A673 (cell line): ENCODE measurements at regions not wholly inside any gene's neighbourhood (a gene's known extent, or its start where the extent isn't known, plus 50 kb on each side); places are given as distances from the start of the nearest gene placed in this dataset.
"Not testable (repeated sequence)": the region's sequence is repeated elsewhere in the genome, so short reads cannot be mapped to it uniquely, and the experiment has no call there.

Experiments
- BruUV-seq: library from RNA; stranded (reverse); fragments of 400-500 nt; replicated peaks from 2 replicates; lab custom pipeline; 2021; lab: Mats Ljungman, UMichigan
- CTCF ChIA-PET: fragments of 300-600 bp; sonication (Branson Sonifier 250); formaldehyde crosslinking; loops from one replicate; lab custom pipeline; 2022; ENCODE audit warnings: antibody characterized with exemption; lab: Charles Lee
- POLR2A ChIA-PET: fragments of 300-600 bp; sonication (Branson Sonifier 250); formaldehyde crosslinking; loops from one replicate; lab custom pipeline; 2022; ENCODE audit warnings: antibody characterized with exemption; ENCODE audit not compliant: low non-redundant PET; lab: Charles Lee
- DNase-seq: peaks from one replicate; pipeline ENCODE4 v3.0.0-alpha.2; 2015; ENCODE audit warnings: low spot score
- H3K27ac ChIP-seq: fragments of 200-600 bp; sonication (generic); 2 replicates; pipeline ENCODE4 v1.5.1; 2016; ENCODE audit warnings: mixed run types, low read depth, mild to moderate bottlenecking, mixed read lengths, antibody characterized with exemption, low read length; ENCODE audit not compliant: poor library complexity, severe bottlenecking
- H3K27me3 ChIP-seq: fragments of 200-600 bp; sonication (generic); replicated peaks from 2 replicates; pipeline ENCODE4 v1.6.1; 2017; ENCODE audit warnings: mixed run types, low read depth, mild to moderate bottlenecking, mixed read lengths, antibody characterized with exemption, low read length; ENCODE audit not compliant: insufficient read depth, poor library complexity
- H3K36me3 ChIP-seq: fragments of 200-600 bp; sonication (generic); 2 replicates; pipeline ENCODE4 v1.6.1; 2016; ENCODE audit warnings: mixed run types, mild to moderate bottlenecking, mixed read lengths, antibody characterized with exemption, low read length; ENCODE audit not compliant: insufficient read depth, poor library complexity, severe bottlenecking
- H3K4me1 ChIP-seq: fragments of 200-600 bp; sonication (generic); 2 replicates; pipeline ENCODE4 v1.6.1; 2017; ENCODE audit warnings: mixed run types, mild to moderate bottlenecking, mixed read lengths, antibody characterized with exemption, low read length; ENCODE audit not compliant: insufficient read depth, poor library complexity, severe bottlenecking
- H3K4me3 ChIP-seq: fragments of 200-600 bp; sonication (generic); 2 replicates; pipeline ENCODE4 v1.5.1; 2016; ENCODE audit warnings: low read depth, mixed run types, mild to moderate bottlenecking, mixed read lengths, low read length; ENCODE audit not compliant: poor library complexity, severe bottlenecking
- H3K9me3 ChIP-seq: fragments of 200-600 bp; sonication (generic); 2 replicates; pipeline ENCODE4 v1.6.1; 2016; ENCODE audit warnings: mixed run types, low read depth, mild to moderate bottlenecking, mixed read lengths, antibody characterized with exemption, low read length; ENCODE audit not compliant: poor library complexity, severe bottlenecking
- CTCF ChIP-seq: fragments of 300-800, 200-600 bp; sonication (generic); conservative IDR thresholded peaks from 2 replicates; pipeline ENCODE4 v1.5.1; 2017; ENCODE audit warnings: low read depth, mild to moderate bottlenecking, antibody characterized with exemption, low read length, moderate library complexity, mixed read lengths
- EZH2 ChIP-seq: fragments of 200-600 bp; sonication (generic); IDR thresholded peaks from 2 replicates; pipeline ENCODE4 v1.6.1; 2017; ENCODE audit warnings: borderline replicate concordance, low read depth, mild to moderate bottlenecking, mixed read lengths, antibody characterized with exemption, low read length; ENCODE audit not compliant: poor library complexity, severe bottlenecking
- intact Hi-C: fragments of 100-400 bp; cut with micrococcal nuclease; formaldehyde crosslinking; loops from one replicate; pipeline ENCODE4 v1.10.0; 2022; ENCODE audit not compliant: unreplicated experiment

- no peaks in the 10 kb centered on the region for H3K4me1 ChIP-seq
- BruUV-seq = no TSS peak
- CTCF ChIA-PET = no interaction called here
- TF ChIP-seq CTCF (no peak), EZH2 (no peak)
- no peak overlapping the region for H3K4me3 ChIP-seq
- no peaks in the 10 kb centered on the region for H3K27me3 ChIP-seq
- DNase-seq = no peak
- H3K9me3 ChIP-seq = no peaks in the 10 kb centered on the region
- intact Hi-C loops = no loop called here
- POLR2A ChIA-PET = no interaction called here
- H3K27ac ChIP-seq = no peak overlapping the region
- H3K36me3 ChIP-seq = no peaks in the 10 kb centered on the region
Observed at GRCh38 chr7:80999771-81000170, 80.9 kb upstream of the SEMA3C start.

DNA sequence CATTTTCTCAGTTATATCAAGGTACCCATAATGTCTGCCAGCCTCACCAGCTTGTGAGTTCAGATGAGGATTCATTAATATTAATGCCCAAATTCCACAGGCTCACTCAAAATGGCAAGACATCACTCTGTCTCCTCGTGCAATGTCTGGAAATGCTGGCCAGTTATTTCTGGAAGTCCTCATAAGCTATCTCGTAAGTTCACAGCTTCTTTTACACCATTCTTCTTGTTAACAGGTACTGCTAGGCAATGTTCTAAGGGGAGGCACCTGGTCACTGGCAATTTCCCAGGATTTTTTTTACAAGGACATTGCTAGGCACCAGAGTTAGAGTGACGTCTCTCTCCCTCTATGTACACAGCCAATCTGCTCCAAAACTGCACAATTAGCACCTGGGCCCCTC is 80.2 kb upstream of the SEMA3C start:
- ChIA-PET POLR2A (no interaction called here), CTCF (no interaction called here)
- TF ChIP-seq EZH2 = no peak
- no peak for TF ChIP-seq CTCF
- Histone ChIP-seq H3K27ac (no peak overlapping the region), H3K27me3 (no peaks in the 10 kb centered on the region), H3K36me3 (no peaks in the 10 kb centered on the region), H3K9me3 (no peaks in the 10 kb centered on the region), H3K4me1 (no peaks in the 10 kb centered on the region), H3K4me3 (no peak overlapping the region)
- intact Hi-C loops = no loop called here
- no TSS peak for BruUV-seq
- no peak for DNase-seq

DNA sequence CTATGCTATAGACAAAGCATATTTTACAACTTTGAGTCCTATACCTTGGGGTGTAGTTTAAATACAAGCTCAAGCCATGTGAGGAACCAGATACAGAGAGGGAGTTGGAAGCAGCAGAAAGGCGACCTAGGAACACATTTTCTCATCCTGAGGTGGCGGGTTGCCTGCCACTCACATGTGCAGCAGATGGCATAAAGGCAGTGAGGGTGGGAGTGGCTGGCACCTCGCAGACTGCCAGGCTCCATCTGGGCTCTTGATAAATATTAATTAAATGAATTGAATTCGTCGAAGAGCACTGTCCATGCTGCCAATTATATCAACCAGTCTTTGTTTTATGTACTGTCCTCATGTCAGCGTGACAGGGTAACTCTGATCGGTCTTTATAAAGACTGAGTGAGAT is 79.0 kb upstream of the SEMA3C start:
- POLR2A ChIA-PET = no interaction called here
- no peak for DNase-seq
- CTCF ChIA-PET = no interaction called here
- intact Hi-C loops = no loop called here
- Histone ChIP-seq H3K36me3 (no peaks in the 10 kb centered on the region), H3K9me3 (no peaks in the 10 kb centered on the region), H3K4me1 (no peaks in the 10 kb centered on the region), H3K27me3 (no peaks in the 10 kb centered on the region), H3K27ac (no peak overlapping the region), H3K4me3 (no peak overlapping the region)
- TF ChIP-seq CTCF = no peak
- no peak for TF ChIP-seq EZH2
- no TSS peak for BruUV-seq

DNA sequence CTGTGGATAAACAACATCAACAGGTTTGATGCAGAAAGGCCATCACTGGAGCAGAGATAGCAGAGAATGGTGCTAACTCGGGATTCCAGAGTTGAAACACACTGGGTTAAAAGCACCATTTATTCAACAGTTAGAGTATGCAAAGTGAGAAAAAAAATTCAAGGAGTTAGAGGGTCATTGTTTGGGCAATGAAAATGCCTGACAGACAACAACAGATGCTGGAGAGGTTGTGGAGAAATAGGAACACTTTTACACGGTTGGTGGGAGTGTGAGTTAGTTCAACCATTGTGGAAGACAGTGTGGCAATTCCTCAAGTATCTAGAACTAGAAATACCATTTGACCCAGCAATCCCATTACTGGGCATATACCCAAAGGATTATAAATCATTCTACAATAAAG is 77.4 kb upstream of the SEMA3C start:
- H3K4me3 ChIP-seq, H3K27me3 ChIP-seq, H3K4me1 ChIP-seq, DNase-seq, POLR2A ChIA-PET, H3K9me3 ChIP-seq, CTCF ChIA-PET, H3K27ac ChIP-seq, BruUV-seq, H3K36me3 ChIP-seq, intact Hi-C loops: not testable (repeated sequence)
